Neuronal stem cell (in vitro differentiated cells): ENCODE measurements at regions not wholly inside any gene's neighbourhood (a gene's known extent, or its start where the extent isn't known, plus 50 kb on each side); places are given as distances from the start of the nearest gene placed in this dataset.
A peak's percentile ranks its signal among the peaks of the same experiment; 100 is the strongest.

Experiments
- DNase-seq: peaks from one replicate; pipeline ENCODE4 v3.0.0-alpha.2; 2013; ENCODE audit warnings: low spot score
- H2AFZ ChIP-seq: one replicate; pipeline ENCODE4 v1.6.1; 2013; ENCODE audit warnings: mild to moderate bottlenecking, low read length, inconsistent platforms
- H2AK5ac ChIP-seq: 2 replicates; pipeline ENCODE4 v1.6.1; 2013; ENCODE audit warnings: low read depth, mild to moderate bottlenecking, inconsistent platforms, low read length, moderate library complexity, mixed read lengths
- H2BK120ac ChIP-seq: 2 replicates; pipeline ENCODE4 v1.6.1; 2013; ENCODE audit warnings: low read depth, mild to moderate bottlenecking, inconsistent platforms, low read length, moderate library complexity, mixed read lengths
- H2BK12ac ChIP-seq: one replicate; pipeline ENCODE4 v1.6.1; 2013; ENCODE audit warnings: low read length, inconsistent platforms
- H2BK15ac ChIP-seq: 2 replicates; pipeline ENCODE4 v1.6.1; 2013; ENCODE audit warnings: mild to moderate bottlenecking, low read length, inconsistent platforms, mixed read lengths
- H2BK5ac ChIP-seq: one replicate; pipeline ENCODE4 v1.6.1; 2013; ENCODE audit warnings: inconsistent platforms, mild to moderate bottlenecking, low read length, moderate library complexity
- H3K14ac ChIP-seq: one replicate; pipeline ENCODE4 v1.6.1; 2013; ENCODE audit warnings: low read length, inconsistent platforms
- H3K18ac ChIP-seq: 2 replicates; pipeline ENCODE4 v1.6.1; 2013; ENCODE audit warnings: low read length, inconsistent platforms
- H3K23ac ChIP-seq: 2 replicates; pipeline ENCODE4 v1.6.1; 2013; ENCODE audit warnings: low read depth, mild to moderate bottlenecking, mixed read lengths, low read length, inconsistent platforms; ENCODE audit not compliant: poor library complexity
- H3K27ac ChIP-seq: replicated peaks from 3 replicates; pipeline ENCODE4 v1.5.1; 2013; ENCODE audit warnings: low read length, inconsistent platforms
- H3K27me3 ChIP-seq, 3 experiments: 2 replicates each; pipeline ENCODE4 v1.6.1; 2013; ENCODE audit warnings: low read length in 3 of 3, mild to moderate bottlenecking in 2 of 3, inconsistent platforms in 1 of 3, low read depth in 1 of 3, mixed read lengths in 1 of 3, moderate library complexity in 1 of 3; ENCODE audit not compliant: control insufficient read depth in 3 of 3, insufficient read depth in 3 of 3
- H3K36me3 ChIP-seq, 2 donors: replicated peaks in 1 of 2; 2 replicates each; pipeline ENCODE4 v1.6.1; 2013; ENCODE audit warnings: low read length in 2 of 2; ENCODE audit not compliant: control insufficient read depth in 2 of 2, insufficient read depth in 2 of 2
- H3K4ac ChIP-seq: 2 replicates; pipeline ENCODE4 v1.6.1; 2013; ENCODE audit warnings: inconsistent platforms, mild to moderate bottlenecking, low read length, moderate library complexity
- H3K4me1 ChIP-seq, 2 donors: 1 replicate in 1 of 2; 2 replicates in 1 of 2; pipeline ENCODE4 v1.6.1; 2013; ENCODE audit warnings: low read length in 2 of 2, low read depth in 1 of 2; ENCODE audit not compliant: control insufficient read depth in 2 of 2, insufficient read depth in 1 of 2
- H3K4me2 ChIP-seq: one replicate; pipeline ENCODE4 v1.6.1; 2013; ENCODE audit warnings: mild to moderate bottlenecking, low read length, inconsistent platforms; ENCODE audit not compliant: insufficient read depth, poor library complexity, severe bottlenecking
- H3K4me3 ChIP-seq, 2 donors: 2 replicates each; pipeline ENCODE4 v1.5.1; 2013; ENCODE audit warnings: low read length in 2 of 2, mild to moderate bottlenecking in 2 of 2, inconsistent platforms in 1 of 2, moderate library complexity in 1 of 2
- H3K79me1 ChIP-seq: one replicate; pipeline ENCODE4 v1.6.1; 2013; ENCODE audit warnings: low read depth, mild to moderate bottlenecking, inconsistent platforms, low read length, moderate library complexity
- H3K9ac ChIP-seq: one replicate; pipeline ENCODE4 v1.6.1; 2013; ENCODE audit warnings: mild to moderate bottlenecking, low read depth, low read length, inconsistent platforms; ENCODE audit not compliant: poor library complexity
- H3K9me3 ChIP-seq, 2 donors: replicated peaks in 1 of 2; 2 replicates each; pipeline versions ENCODE3 to v1.6.1; 2013; ENCODE audit warnings: low read length in 2 of 2, mild to moderate bottlenecking in 2 of 2, inconsistent platforms in 1 of 2, low read depth in 1 of 2, mixed read lengths in 1 of 2, moderate library complexity in 1 of 2; ENCODE audit not compliant: control insufficient read depth in 2 of 2, insufficient read depth in 1 of 2
- H4K8ac ChIP-seq: one replicate; pipeline ENCODE4 v1.6.1; 2013; ENCODE audit warnings: low read depth, mild to moderate bottlenecking, inconsistent platforms, low read length, moderate library complexity
- H4K91ac ChIP-seq: one replicate; pipeline ENCODE4 v1.6.1; 2013; ENCODE audit warnings: low read length, low read depth, mild to moderate bottlenecking, inconsistent platforms; ENCODE audit not compliant: poor library complexity
- WGBS, 2 donors: extraction: QIAGEN DNeasy Blood & Tissue Kit; methylation state at CpG; one replicate each; pipeline ENCODE4 v1.1.7; 2013; ENCODE audit warnings: missing lambda C conversion rate in 2 of 2, mixed read lengths in 1 of 2; ENCODE audit not compliant: insufficient read length in 2 of 2, insufficient replicate concordance in 1 of 2; ENCODE audit errors: extremely low coverage in 2 of 2; 5-methylcytosine and 5-hydroxymethylcytosine counted together

DNA sequence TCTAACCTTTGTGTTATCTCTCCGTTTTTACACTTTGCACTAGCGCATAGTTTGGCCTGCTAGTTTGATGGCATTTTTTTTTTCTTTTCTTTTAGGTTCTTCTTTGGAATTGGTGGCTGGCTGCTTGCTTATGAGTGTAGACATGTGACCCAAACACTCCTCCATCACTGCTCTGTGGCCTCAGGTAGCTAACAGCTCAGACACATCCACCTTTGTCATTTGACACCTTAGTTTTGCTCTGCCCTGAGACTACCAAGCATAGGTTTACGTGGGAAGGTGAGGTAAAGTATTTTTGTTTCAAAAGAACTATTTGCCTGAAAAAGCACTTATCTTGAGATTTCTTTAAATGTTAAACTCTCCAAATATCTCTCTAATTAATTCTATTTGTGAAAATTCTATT lies 368.4 kb upstream of the MAP3K7 start:
- Histone ChIP-seq H3K4me2 (no peak overlapping the region), H3K79me1 (no peaks in the 10 kb centered on the region), H3K4me3 (no peak overlapping the region), H3K14ac (no peak overlapping the region), H3K23ac (no peak overlapping the region), H2BK5ac (no peak overlapping the region), H3K18ac (no peak overlapping the region), H3K4me1 (no peaks in the 10 kb centered on the region), H4K8ac (no peak overlapping the region), H2AFZ (no peak overlapping the region), H3K9me3 (no peaks in the 10 kb centered on the region), H2BK15ac (no peak overlapping the region), H3K9ac (no peak overlapping the region), H2BK120ac (no peak overlapping the region), H3K27me3 (no peaks in the 10 kb centered on the region), H2BK12ac (no peak overlapping the region), H3K27ac (no peak overlapping the region), H3K36me3 (no peaks in the 10 kb centered on the region), H3K4ac (no peak overlapping the region), H4K91ac (no peak overlapping the region), H2AK5ac (no peak overlapping the region)
- DNase-seq: no peak
- no CpG with 5 or more reads among the region's 3 CpGs for WGBS, 2 donors

DNA sequence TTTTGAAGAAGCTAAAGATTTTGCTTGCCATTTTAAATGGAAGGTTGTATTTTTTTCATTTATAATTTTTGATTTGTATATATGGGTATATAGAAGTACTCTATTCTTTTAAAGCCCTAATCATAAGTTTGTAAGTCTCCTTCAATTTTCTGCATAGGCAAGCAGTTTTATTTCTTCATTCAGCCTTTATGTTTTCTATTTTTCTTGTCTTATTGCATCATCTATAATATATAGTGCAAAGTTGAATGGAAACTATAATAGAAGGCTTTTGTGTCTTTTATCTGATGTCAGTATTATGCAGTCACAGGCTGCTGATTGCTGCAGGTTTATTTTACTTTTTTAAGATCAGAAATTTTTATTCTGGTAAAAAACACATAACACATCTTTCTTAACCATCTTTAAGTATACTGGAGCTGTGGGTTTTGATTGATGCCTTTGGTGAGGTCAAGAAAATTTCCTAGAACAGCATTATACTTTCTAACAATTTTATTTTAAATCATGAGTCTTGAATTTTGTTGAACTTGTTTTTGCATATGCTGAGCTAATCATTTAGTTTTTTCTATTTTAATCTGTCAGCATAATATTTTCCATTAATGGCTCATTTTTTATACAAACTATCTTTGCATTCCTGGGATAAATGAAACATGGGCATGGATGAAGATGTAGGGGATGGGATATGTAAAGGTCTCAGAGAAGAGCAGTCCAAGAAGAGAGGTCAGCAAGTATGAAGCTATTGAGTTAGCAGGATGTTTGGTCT lies 366.7 kb upstream of the MAP3K7 start:
- no peak for DNase-seq
- no peak overlapping the region for H3K27ac ChIP-seq
- H3K27me3 ChIP-seq: no peaks in the 10 kb centered on the region
- no peak overlapping the region for H3K4me3 ChIP-seq
- H3K18ac ChIP-seq: no peak overlapping the region
- H3K9me3 ChIP-seq: no peaks in the 10 kb centered on the region
- no peak overlapping the region for H3K9ac ChIP-seq
- no peak overlapping the region for H4K8ac ChIP-seq
- H2AFZ ChIP-seq: no peak overlapping the region
- H3K79me1 ChIP-seq: no peaks in the 10 kb centered on the region
- no peak overlapping the region for H2BK12ac ChIP-seq
- no peak overlapping the region for H2BK15ac ChIP-seq
- no peak overlapping the region for H2BK5ac ChIP-seq
- no peak overlapping the region for H3K23ac ChIP-seq
- no peak overlapping the region for H3K4ac ChIP-seq
- H2BK120ac ChIP-seq: no peak overlapping the region
- no peak overlapping the region for H4K91ac ChIP-seq
- H3K4me2 ChIP-seq: no peak overlapping the region
- H2AK5ac ChIP-seq: no peak overlapping the region
- H3K14ac ChIP-seq: no peak overlapping the region
- H3K4me1 ChIP-seq: no peaks in the 10 kb centered on the region
- H3K36me3 ChIP-seq: no peaks in the 10 kb centered on the region

DNA sequence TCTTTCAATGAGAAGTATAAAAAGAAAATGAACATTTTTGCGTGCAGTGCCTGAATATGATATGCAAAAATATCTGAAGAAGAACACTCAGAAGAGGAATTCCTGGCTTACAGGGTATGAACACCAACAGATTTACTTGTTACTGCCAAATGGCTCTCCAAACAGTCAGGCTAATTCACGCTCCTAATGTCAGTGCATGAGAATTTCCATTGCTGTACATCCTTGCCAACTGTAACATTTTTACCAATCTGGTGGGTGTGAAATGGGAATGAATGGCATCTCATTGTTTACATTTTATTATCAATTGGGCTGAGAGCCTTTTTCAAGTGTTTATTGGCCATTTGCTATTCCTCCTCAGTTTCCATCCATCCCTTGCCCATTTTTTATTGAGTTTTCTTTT lies 365.3 kb upstream of the MAP3K7 start:
- Histone ChIP-seq H3K27ac (no peak overlapping the region), H3K9ac (no peak overlapping the region), H2AK5ac (no peak overlapping the region), H3K18ac (no peak overlapping the region), H3K79me1 (no peaks in the 10 kb centered on the region), H3K36me3 (no peaks in the 10 kb centered on the region), H3K23ac (no peak overlapping the region), H4K91ac (no peak overlapping the region), H3K4me2 (no peak overlapping the region), H3K4me1 (no peaks in the 10 kb centered on the region), H3K14ac (no peak overlapping the region), H3K4ac (no peak overlapping the region), H2BK120ac (no peak overlapping the region), H2BK12ac (no peak overlapping the region), H4K8ac (no peak overlapping the region), H3K4me3 (no peak overlapping the region), H3K9me3 (no peaks in the 10 kb centered on the region), H2BK15ac (no peak overlapping the region), H2AFZ (no peak overlapping the region), H2BK5ac (no peak overlapping the region), H3K27me3 (no peaks in the 10 kb centered on the region)
- no peak for DNase-seq
- WGBS, 2 donors: no CpG with 5 or more reads among the region's 2 CpGs

DNA sequence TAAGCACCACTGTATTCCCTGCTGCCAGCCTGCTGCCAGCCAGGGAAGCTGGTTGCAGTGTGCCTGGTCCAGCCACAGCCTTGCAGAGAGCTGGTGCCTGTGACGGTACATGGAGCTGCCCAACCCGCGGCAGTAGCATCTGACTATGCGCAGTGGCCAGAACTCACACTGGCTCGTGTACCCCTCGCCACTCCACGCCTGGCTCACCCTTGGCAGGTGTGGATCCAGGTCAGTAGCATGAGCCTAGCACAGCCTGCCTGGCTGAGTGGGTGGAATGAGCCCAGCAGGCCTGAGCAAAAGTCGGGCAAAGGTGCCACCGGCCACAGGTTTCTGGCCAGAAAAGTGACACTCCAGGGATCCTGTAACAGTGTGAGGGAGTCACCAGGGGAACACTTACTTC lies 361.7 kb upstream of the MAP3K7 start:
- Histone ChIP-seq H3K27ac (no peak overlapping the region), H3K14ac (peak overlapping the region; percentile 48), H3K4me2 (no peak overlapping the region), H4K91ac (no peak overlapping the region), H4K8ac (no peak overlapping the region), H3K27me3 (no peaks in the 10 kb centered on the region), H3K18ac (no peak overlapping the region), H2BK12ac (no peak overlapping the region), H3K36me3 (no peaks in the 10 kb centered on the region), H2BK5ac (no peak overlapping the region), H3K4ac (no peak overlapping the region), H2AK5ac (no peak overlapping the region), H2BK15ac (no peak overlapping the region), H3K23ac (no peak overlapping the region), H3K4me1 (no peaks in the 10 kb centered on the region), H3K9me3 (no peaks in the 10 kb centered on the region), H3K9ac (no peak overlapping the region), H2BK120ac (no peak overlapping the region), H2AFZ (no peak overlapping the region), H3K4me3 (no peak overlapping the region), H3K79me1 (no peaks in the 10 kb centered on the region)
- no peak for DNase-seq
- no CpG with 5 or more reads among the region's 9 CpGs for WGBS, 2 donors
